GM12874 (cell line): ENCODE measurements at regions not wholly inside any gene's neighbourhood (a gene's known extent, or its start where the extent isn't known, plus 50 kb on each side); places are given as distances from the start of the nearest gene placed in this dataset.

Experiments used
- CTCF ChIP-seq: IDR thresholded peaks from 2 replicates; pipeline ENCODE4 v1.5.1; 2011; ENCODE audit warnings: low read depth, mild to moderate bottlenecking, control low read depth, low read length, moderate library complexity; ENCODE audit not compliant: insufficient read depth

GRCh38 chr18:54043484-54044251, 180.8 kb downstream of the MBD2 start:
- no peak for TF ChIP-seq CTCF

- TF ChIP-seq CTCF: no peak
These were observed 188.5 kb downstream of the MBD2 start for GRCh38 chr18:54035927-54036326.

- no peak for TF ChIP-seq CTCF
These were observed 191.4 kb downstream of the MBD2 start for GRCh38 chr18:54033052-54033451.

GRCh38 chr18:54032412-54032811, 192.1 kb downstream of the MBD2 start:
- no peak for TF ChIP-seq CTCF

GRCh38 chr18:54031243-54031642, 193.2 kb downstream of the MBD2 start:
- no peak for TF ChIP-seq CTCF

- no peak for TF ChIP-seq CTCF
These were observed 194.0 kb downstream of the MBD2 start for GRCh38 chr18:54030434-54030833.

- no peak for TF ChIP-seq CTCF
These were observed 201.0 kb downstream of the MBD2 start for GRCh38 chr18:54023471-54023870.

GRCh38 chr18:54020966-54021365, 203.5 kb downstream of the MBD2 start:
- no peak for TF ChIP-seq CTCF
